AML-193 (cell line): ENCODE measurements at regions not wholly inside any gene's neighbourhood (a gene's known extent, or its start where the extent isn't known, plus 50 kb on each side); places are given as distances from the start of the nearest gene placed in this dataset.

Source experiments
- DNase-seq, 2 experiments: peaks; one replicate each; lab custom pipeline; 2025; lab: John Stamatoyannopoulos, UW

GRCh38 chr7:156179872-156180390 is 367.7 kb upstream of the SHH start:
- no peak for DNase-seq

- DNase-seq = no peak
Observed at GRCh38 chr7:156178857-156179256, 366.6 kb upstream of the SHH start.

- no peak for DNase-seq
Observed at GRCh38 chr7:156178214-156178613, 366.0 kb upstream of the SHH start.

- no peak for DNase-seq
Observed at GRCh38 chr7:156177422-156178055, 365.3 kb upstream of the SHH start.

- no peak for DNase-seq
Observed at GRCh38 chr7:156176039-156176438, 363.8 kb upstream of the SHH start.

GRCh38 chr7:156175003-156175402 is 362.7 kb upstream of the SHH start:
- DNase-seq = no peak

GRCh38 chr7:156174428-156174827 is 362.2 kb upstream of the SHH start:
- no peak for DNase-seq

- DNase-seq = no peak
Observed at GRCh38 chr7:156173748-156174353, 361.6 kb upstream of the SHH start.

GRCh38 chr7:156173346-156173745 is 361.1 kb upstream of the SHH start:
- DNase-seq = no peak

- DNase-seq = no peak
Observed at GRCh38 chr7:156172638-156173037, 360.4 kb upstream of the SHH start.

- DNase-seq = no peak
Observed at GRCh38 chr7:156169474-156170370, 357.5 kb upstream of the SHH start.

GRCh38 chr7:156168434-156168833 is 356.2 kb upstream of the SHH start:
- DNase-seq = no peak

- DNase-seq = no peak
Observed at GRCh38 chr7:156167987-156168386, 355.7 kb upstream of the SHH start.

GRCh38 chr7:156167417-156167807 is 355.1 kb upstream of the SHH start:
- no peak for DNase-seq

- DNase-seq = no peak
Observed at GRCh38 chr7:156166692-156167416, 354.6 kb upstream of the SHH start.

GRCh38 chr7:156163747-156164146 is 351.5 kb upstream of the SHH start:
- DNase-seq = no peak

GRCh38 chr7:156162451-156162850 is 350.2 kb upstream of the SHH start:
- DNase-seq = no peak

- DNase-seq = no peak
Observed at GRCh38 chr7:156160811-156161210, 348.5 kb upstream of the SHH start.

- DNase-seq = no peak
Observed at GRCh38 chr7:156158693-156159092, 346.4 kb upstream of the SHH start.

- DNase-seq = no peak
Observed at GRCh38 chr7:156158213-156158612, 345.9 kb upstream of the SHH start.

- no peak for DNase-seq
Observed at GRCh38 chr7:156157409-156158012, 345.2 kb upstream of the SHH start.
